A549 (cell line): ENCODE measurements at regions not wholly inside any gene's neighbourhood (a gene's known extent, or its start where the extent isn't known, plus 50 kb on each side); places are given as distances from the start of the nearest gene placed in this dataset.

Source experiments
- CEBPB ChIP-seq, 2 experiments: fragments of >200 bp in 1 of 2; sonication (Bioruptor Twin) in 1 of 2; formaldehyde crosslinking in 1 of 2; IDR thresholded peaks; 2 replicates each; pipeline ENCODE4 v1.6.1; 2012 to 2016
- CHD2 ChIP-seq: fragments of 150-350 bp; IDR thresholded peaks from 2 replicates; pipeline ENCODE4 v1.6.1; 2014; ENCODE audit warnings: low read length; ENCODE audit not compliant: partially characterized antibody
- CTCF ChIP-seq: fragments of >200 bp; sonication (Bioruptor Twin); formaldehyde crosslinking; IDR thresholded peaks from 3 replicates; pipeline ENCODE4 v1.5.1; 2016
- JUN ChIP-seq, 2 experiments: fragments of >200 bp; sonication (Bioruptor Twin); formaldehyde crosslinking; IDR thresholded peaks; 2 replicates in 1 of 2; 3 replicates in 1 of 2; pipeline ENCODE4 v1.6.1; 2016 to 2017
- KDM1A ChIP-seq: fragments of 200-600 bp; sonication (generic); IDR thresholded peaks from 2 replicates; pipeline ENCODE4 v1.6.1; 2016; ENCODE audit warnings: low read depth, mild to moderate bottlenecking
- TFCP2L1 ChIP-seq: fragments of 250-450 bp; sonication (Bioruptor Pico); IDR thresholded peaks from 2 replicates; pipeline ENCODE4 v1.5.0; 2021; ENCODE audit warnings: mild to moderate bottlenecking
- ZFP36 ChIP-seq: fragments of 450-650 bp; IDR thresholded peaks from 2 replicates; pipeline ENCODE4 v1.6.1; 2014; ENCODE audit warnings: borderline replicate concordance; ENCODE audit not compliant: partially characterized antibody
- TF ChIP-seq, protein P1 (sequence below): fragments of 450-650 bp; IDR thresholded peaks from 2 replicates; pipeline ENCODE4 v1.6.1; 2014; ENCODE audit warnings: antibody characterized with exemption
- TF ChIP-seq, protein P2 (sequence below): IDR thresholded peaks from 2 replicates; pipeline ENCODE4 v1.6.1; 2012

GRCh38 chr11:42528471-42528870 lies 783.3 kb upstream of the API5 start:
- no peak for TF ChIP-seq CTCF
- TF ChIP-seq TFCP2L1: no peak
- no peak for TF ChIP-seq CEBPB (IDR thresholded peaks at IDR 0.05)
- TF ChIP-seq, protein P1, sequence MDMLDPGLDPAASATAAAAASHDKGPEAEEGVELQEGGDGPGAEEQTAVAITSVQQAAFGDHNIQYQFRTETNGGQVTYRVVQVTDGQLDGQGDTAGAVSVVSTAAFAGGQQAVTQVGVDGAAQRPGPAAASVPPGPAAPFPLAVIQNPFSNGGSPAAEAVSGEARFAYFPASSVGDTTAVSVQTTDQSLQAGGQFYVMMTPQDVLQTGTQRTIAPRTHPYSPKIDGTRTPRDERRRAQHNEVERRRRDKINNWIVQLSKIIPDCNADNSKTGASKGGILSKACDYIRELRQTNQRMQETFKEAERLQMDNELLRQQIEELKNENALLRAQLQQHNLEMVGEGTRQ: no peak
- no peak for TF ChIP-seq KDM1A
- no peak for TF ChIP-seq JUN (IDR thresholded peaks at IDR 0.05)
- TF ChIP-seq ZFP36: no peak
- TF ChIP-seq CHD2: no peak
- TF ChIP-seq, protein P2, sequence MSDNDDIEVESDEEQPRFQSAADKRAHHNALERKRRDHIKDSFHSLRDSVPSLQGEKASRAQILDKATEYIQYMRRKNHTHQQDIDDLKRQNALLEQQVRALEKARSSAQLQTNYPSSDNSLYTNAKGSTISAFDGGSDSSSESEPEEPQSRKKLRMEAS: no peak
